ENCODE measurements at regions not wholly inside any gene's neighbourhood (a gene's known extent, or its start where the extent isn't known, plus 50 kb on each side); places are given as distances from the start of the nearest gene placed in this dataset.

DNA sequence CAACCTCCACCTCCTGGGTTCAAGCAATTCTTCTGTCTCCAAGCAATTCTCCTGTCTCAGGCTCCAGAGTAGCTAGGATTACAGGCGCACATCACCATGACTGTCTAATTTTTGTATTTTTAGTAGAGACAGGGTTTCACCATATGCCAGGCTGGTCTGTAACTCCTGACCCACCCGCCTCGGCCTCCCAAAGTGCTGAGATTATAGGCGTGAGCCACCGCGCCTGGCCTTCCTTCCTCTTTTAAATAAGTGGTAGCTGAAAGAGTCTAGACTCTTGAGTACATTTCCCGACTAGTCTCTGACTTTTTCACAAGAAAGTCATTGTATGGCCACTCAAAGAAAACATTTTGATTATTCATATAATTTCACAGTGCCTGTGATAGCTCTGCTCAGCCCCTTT lies 636.2 kb upstream of the ANKRD30A start:
- TF ChIP-seq, protein P1, sequence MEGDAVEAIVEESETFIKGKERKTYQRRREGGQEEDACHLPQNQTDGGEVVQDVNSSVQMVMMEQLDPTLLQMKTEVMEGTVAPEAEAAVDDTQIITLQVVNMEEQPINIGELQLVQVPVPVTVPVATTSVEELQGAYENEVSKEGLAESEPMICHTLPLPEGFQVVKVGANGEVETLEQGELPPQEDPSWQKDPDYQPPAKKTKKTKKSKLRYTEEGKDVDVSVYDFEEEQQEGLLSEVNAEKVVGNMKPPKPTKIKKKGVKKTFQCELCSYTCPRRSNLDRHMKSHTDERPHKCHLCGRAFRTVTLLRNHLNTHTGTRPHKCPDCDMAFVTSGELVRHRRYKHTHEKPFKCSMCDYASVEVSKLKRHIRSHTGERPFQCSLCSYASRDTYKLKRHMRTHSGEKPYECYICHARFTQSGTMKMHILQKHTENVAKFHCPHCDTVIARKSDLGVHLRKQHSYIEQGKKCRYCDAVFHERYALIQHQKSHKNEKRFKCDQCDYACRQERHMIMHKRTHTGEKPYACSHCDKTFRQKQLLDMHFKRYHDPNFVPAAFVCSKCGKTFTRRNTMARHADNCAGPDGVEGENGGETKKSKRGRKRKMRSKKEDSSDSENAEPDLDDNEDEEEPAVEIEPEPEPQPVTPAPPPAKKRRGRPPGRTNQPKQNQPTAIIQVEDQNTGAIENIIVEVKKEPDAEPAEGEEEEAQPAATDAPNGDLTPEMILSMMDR (IDR thresholded peaks at IDR 0.05 in 4 of 5, conservative IDR thresholded peaks at IDR 0.05 in 1 of 5), result no peak
- no peak for TF ChIP-seq POLR2A (IDR thresholded peaks at IDR 0.05)

Measured in gastrocnemius medialis (tissue), 4 donors.